Endothelial cell of umbilical vein (primary cell): ENCODE measurements at regions not wholly inside any gene's neighbourhood (a gene's known extent, or its start where the extent isn't known, plus 50 kb on each side); places are given as distances from the start of the nearest gene placed in this dataset.

ENCODE experiments used
- BruUV-seq: library from RNA; stranded (reverse); fragments of 400-500 nt; replicated peaks from 2 replicates; lab custom pipeline; 2021; lab: Mats Ljungman, UMichigan
- CTCF ChIA-PET: fragments of 300-600, 350-600 bp; sonication (Branson Sonifier 250); formaldehyde crosslinking; loops from one replicate; lab custom pipeline; 2021; ENCODE audit warnings: antibody characterized with exemption, inconsistent platforms; lab: Charles Lee
- POLR2A ChIA-PET: fragments of 300-600, 350-600 bp; sonication (Branson Sonifier 250); formaldehyde crosslinking; loops from one replicate; lab custom pipeline; 2021; ENCODE audit warnings: antibody characterized with exemption, inconsistent platforms; lab: Charles Lee
- DNase-seq: peaks from one replicate; pipeline ENCODE4 v3.0.0-alpha.2; 2011; ENCODE audit warnings: low read depth, low spot score
- FAIRE-seq: peaks from 2 replicates; lab custom pipeline; 2011; peaks lifted over from hg19 to GRCh38; lab: Jason Lieb, UNC
- H2AFZ ChIP-seq: 2 replicates; pipeline ENCODE4 v1.6.0; 2012; ENCODE audit warnings: low read depth, low read length, control low read depth, inconsistent platforms
- H3K27ac ChIP-seq: 2 replicates; pipeline ENCODE4 v1.5.1; 2011; ENCODE audit warnings: low read depth, mild to moderate bottlenecking, control low read depth, low read length, moderate library complexity; ENCODE audit not compliant: insufficient read depth
- H3K27me3 ChIP-seq, 2 experiments: 2 replicates each; pipeline versions ENCODE4 v1.6.0 to v1.6.1; 2011; ENCODE audit warnings: low read length in 2 of 2, mixed read lengths in 1 of 2; ENCODE audit not compliant: control insufficient read depth in 2 of 2, insufficient read depth in 2 of 2
- H3K36me3 ChIP-seq, 2 experiments: 2 replicates in 1 of 2; 3 replicates in 1 of 2; pipeline ENCODE4 v1.5.1; 2011; ENCODE audit warnings: low read length in 2 of 2, mild to moderate bottlenecking in 1 of 2, moderate library complexity in 1 of 2; ENCODE audit not compliant: control insufficient read depth in 2 of 2, insufficient read depth in 2 of 2; ENCODE audit errors: extremely low read depth in 1 of 2
- H3K4me1 ChIP-seq: 3 replicates; pipeline ENCODE4 v1.5.1; 2011; ENCODE audit warnings: mild to moderate bottlenecking, low read length; ENCODE audit not compliant: control insufficient read depth, insufficient read depth; ENCODE audit errors: extremely low read depth
- H3K4me2 ChIP-seq: 2 replicates; pipeline ENCODE4 v1.6.1; 2011; ENCODE audit warnings: low read length, control low read depth, mixed read lengths; ENCODE audit not compliant: insufficient read depth
- H3K4me3 ChIP-seq, 3 experiments: fragments of 200-600 bp in 1 of 3; sonication (generic), shearing (Covaris generic) in 1 of 3; replicated peaks in 1 of 3; 2 replicates each; pipeline ENCODE4 v1.5.1; 2011 to 2016; ENCODE audit warnings: control low read depth in 3 of 3, low read length in 3 of 3, mild to moderate bottlenecking in 2 of 3, inconsistent platforms in 1 of 3, low read depth in 1 of 3, moderate library complexity in 1 of 3; ENCODE audit not compliant: insufficient read depth in 1 of 3
- H3K79me2 ChIP-seq: 2 replicates; pipeline ENCODE4 v1.6.0; 2012; ENCODE audit warnings: low read length, inconsistent platforms; ENCODE audit not compliant: control insufficient read depth, insufficient read depth
- H3K9ac ChIP-seq: replicated peaks from 2 replicates; pipeline ENCODE3; 2011; ENCODE audit warnings: low read length, control low read depth; ENCODE audit not compliant: insufficient read depth; ENCODE audit errors: extremely low read depth
- H3K9me1 ChIP-seq: replicated peaks from 3 replicates; pipeline ENCODE4 v1.6.0; 2011; ENCODE audit warnings: mild to moderate bottlenecking, low read length; ENCODE audit not compliant: control insufficient read depth, insufficient read depth; ENCODE audit errors: extremely low read depth
- H3K9me3 ChIP-seq: replicated peaks from 2 replicates; pipeline ENCODE4 v1.5.1; 2012; ENCODE audit warnings: low read length, inconsistent platforms; ENCODE audit not compliant: control insufficient read depth, insufficient read depth
- H4K20me1 ChIP-seq: replicated peaks from 2 replicates; pipeline ENCODE3; 2011; ENCODE audit warnings: mild to moderate bottlenecking, low read length; ENCODE audit not compliant: control insufficient read depth, insufficient read depth; ENCODE audit errors: extremely low read depth
- CTCF ChIP-seq, 2 donors: IDR thresholded peaks; 1 replicate in 1 of 2; 2 replicates in 1 of 2; pipeline ENCODE4 v1.5.1; 2011; ENCODE audit warnings: low read length in 2 of 2, mild to moderate bottlenecking in 2 of 2, moderate library complexity in 2 of 2, control low read depth in 1 of 2, inconsistent platforms in 1 of 2, low read depth in 1 of 2; ENCODE audit not compliant: insufficient read depth in 1 of 2; ENCODE audit errors: extremely low read depth in 1 of 2
- EZH2 ChIP-seq: IDR thresholded peaks from 2 replicates; pipeline ENCODE4 v1.6.1; 2012; ENCODE audit warnings: borderline replicate concordance, low read depth, mild to moderate bottlenecking, moderate library complexity, low read length, inconsistent platforms; ENCODE audit not compliant: severe bottlenecking
- FOS ChIP-seq: IDR thresholded peaks from 2 replicates; pipeline ENCODE4 v1.6.1; 2011; ENCODE audit warnings: mild to moderate bottlenecking, low read length, moderate library complexity, borderline replicate concordance; ENCODE audit not compliant: insufficient read depth
- GATA2 ChIP-seq: IDR thresholded peaks from 2 replicates; pipeline ENCODE4 v1.7.0; 2011; ENCODE audit warnings: low read depth, mild to moderate bottlenecking, moderate library complexity, mixed read lengths, low read length; ENCODE audit not compliant: insufficient read length, insufficient read depth
- JUN ChIP-seq: IDR thresholded peaks from 2 replicates; pipeline ENCODE4 v1.6.1; 2011; ENCODE audit warnings: borderline replicate concordance, low read depth; ENCODE audit not compliant: insufficient read length, insufficient read depth
- MAX ChIP-seq: IDR thresholded peaks from 2 replicates; pipeline ENCODE4 v1.6.1; 2011; ENCODE audit not compliant: insufficient read depth, insufficient read length
- MYC ChIP-seq: IDR thresholded peaks from one replicate; pipeline ENCODE4 v1.6.1; 2011; ENCODE audit warnings: mild to moderate bottlenecking, low read depth, low read length
- POLR2A ChIP-seq: IDR thresholded peaks from 2 replicates; pipeline ENCODE4 v1.6.1; 2012; ENCODE audit warnings: low read depth, mild to moderate bottlenecking, control low read depth, low read length
- POLR2AphosphoS5 ChIP-seq: IDR thresholded peaks from 2 replicates; pipeline ENCODE4 v1.6.1; 2012; ENCODE audit warnings: low read depth, mild to moderate bottlenecking, control low read depth, low read length, moderate library complexity; ENCODE audit not compliant: insufficient read depth
- dilution Hi-C: fragments of 300-500 bp; cut with MboI; formaldehyde crosslinking; loops from one replicate; pipeline ENCODE4 v1.15.0; 2019; ENCODE audit warnings: low sequenced_read_pairs; ENCODE audit not compliant: extremely low pct_ligation_motif_present
- intact Hi-C: fragments of 100-400 bp; cut with micrococcal nuclease; formaldehyde crosslinking; loops from one replicate; pipeline ENCODE4 v1.10.0; 2022

DNA sequence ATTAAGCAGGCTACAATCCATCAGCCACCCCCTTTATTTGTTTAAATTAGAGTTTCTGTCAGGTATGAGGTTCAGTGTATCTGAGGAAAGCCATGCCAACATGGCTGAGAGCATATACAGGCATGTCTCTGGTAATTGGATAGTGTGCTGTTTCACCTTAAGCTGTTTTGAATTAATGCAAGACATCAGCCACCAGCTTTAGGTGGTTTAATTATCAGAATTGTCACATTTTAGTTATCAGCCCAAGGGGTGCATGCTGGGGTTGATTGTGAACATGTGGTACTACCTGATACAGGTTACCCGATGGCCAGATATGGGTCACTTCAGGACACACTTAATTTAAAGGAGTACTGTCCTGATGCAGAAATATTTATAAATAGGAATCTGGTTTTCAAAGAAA, 353.2 kb upstream of the TENM3 start:
- dilution Hi-C loops = no loop called here
- FAIRE-seq = no peak
- no TSS peak for BruUV-seq

More for the DNA sequence above, 353.2 kb upstream of the TENM3 start:
- H3K36me3 ChIP-seq = no peaks in the 10 kb centered on the region
- no peaks in the 10 kb centered on the region for H3K27me3 ChIP-seq
- H3K9me1 ChIP-seq = no peaks in the 10 kb centered on the region
- DNase-seq = no peak
- no peak overlapping the region for H3K4me3 ChIP-seq
- POLR2A ChIA-PET = no interaction called here
- intact Hi-C loops = no loop called here
- TF ChIP-seq POLR2A (no peak), FOS (no peak), MYC (no peak), JUN (no peak), POLR2AphosphoS5 (no peak), EZH2 (no peak), CTCF (IDR thresholded peaks at IDR 0.05; ENCODE audit: extremely low read depth in 1 of 2, insufficient read depth in 1 of 2, low read depth in 1 of 2, low read length in 2 of 2) (no peak), MAX (no peak), GATA2 (no peak)
- no peak overlapping the region for H3K9ac ChIP-seq
- H3K4me1 ChIP-seq = no peaks in the 10 kb centered on the region
- no peak overlapping the region for H3K4me2 ChIP-seq
- no peaks in the 10 kb centered on the region for H3K79me2 ChIP-seq
- H3K27ac ChIP-seq = no peak overlapping the region
- H2AFZ ChIP-seq = no peak overlapping the region
- CTCF ChIA-PET = no interaction called here
- no peaks in the 10 kb centered on the region for H4K20me1 ChIP-seq
- H3K9me3 ChIP-seq = no peaks in the 10 kb centered on the region
